Left lobe of liver (tissue), 2 donors: ENCODE measurements at regions not wholly inside any gene's neighbourhood (a gene's known extent, or its start where the extent isn't known, plus 50 kb on each side); places are given as distances from the start of the nearest gene placed in this dataset.

ENCODE experiments used
- ATAC-seq: fragments of 200-7000 bp; cut with Tn5 transposase; one replicate; pipeline ENCODE4 v1.9.1; 2020; ENCODE audit warnings: mild to moderate bottlenecking, moderate library complexity
- DNase-seq: peaks from one replicate; pipeline ENCODE4 v3.0.0-alpha.2; 2020; ENCODE audit warnings: low spot score
- donor health status: DM: no; HTN: no; CAD: no; lungs with moderate emphysema.
- donor health status: DM: no; HTN: yes; CAD: no.

DNA sequence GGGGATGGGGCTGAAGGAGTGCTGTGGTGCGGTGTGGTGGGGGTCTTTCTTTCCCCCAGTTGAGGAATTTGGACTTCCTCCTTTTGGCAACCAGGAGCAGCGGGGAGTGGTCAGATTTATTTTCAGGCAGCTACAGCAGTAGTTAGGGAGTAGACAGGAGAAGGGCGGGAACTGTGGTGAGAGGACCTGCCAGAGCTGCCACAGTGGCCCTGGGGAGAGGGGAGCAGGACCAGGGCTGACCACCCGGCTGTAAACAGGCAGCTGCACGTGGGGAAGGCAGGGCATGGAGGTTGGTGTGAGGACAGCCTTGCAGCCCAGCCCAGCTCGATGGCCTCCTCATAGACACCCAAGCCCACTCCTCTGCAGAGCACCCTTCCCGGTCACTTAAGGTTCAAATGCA, 197.2 kb downstream of the GLI2 start:
- ATAC-seq (no peak), DNase-seq (no peak)

DNA sequence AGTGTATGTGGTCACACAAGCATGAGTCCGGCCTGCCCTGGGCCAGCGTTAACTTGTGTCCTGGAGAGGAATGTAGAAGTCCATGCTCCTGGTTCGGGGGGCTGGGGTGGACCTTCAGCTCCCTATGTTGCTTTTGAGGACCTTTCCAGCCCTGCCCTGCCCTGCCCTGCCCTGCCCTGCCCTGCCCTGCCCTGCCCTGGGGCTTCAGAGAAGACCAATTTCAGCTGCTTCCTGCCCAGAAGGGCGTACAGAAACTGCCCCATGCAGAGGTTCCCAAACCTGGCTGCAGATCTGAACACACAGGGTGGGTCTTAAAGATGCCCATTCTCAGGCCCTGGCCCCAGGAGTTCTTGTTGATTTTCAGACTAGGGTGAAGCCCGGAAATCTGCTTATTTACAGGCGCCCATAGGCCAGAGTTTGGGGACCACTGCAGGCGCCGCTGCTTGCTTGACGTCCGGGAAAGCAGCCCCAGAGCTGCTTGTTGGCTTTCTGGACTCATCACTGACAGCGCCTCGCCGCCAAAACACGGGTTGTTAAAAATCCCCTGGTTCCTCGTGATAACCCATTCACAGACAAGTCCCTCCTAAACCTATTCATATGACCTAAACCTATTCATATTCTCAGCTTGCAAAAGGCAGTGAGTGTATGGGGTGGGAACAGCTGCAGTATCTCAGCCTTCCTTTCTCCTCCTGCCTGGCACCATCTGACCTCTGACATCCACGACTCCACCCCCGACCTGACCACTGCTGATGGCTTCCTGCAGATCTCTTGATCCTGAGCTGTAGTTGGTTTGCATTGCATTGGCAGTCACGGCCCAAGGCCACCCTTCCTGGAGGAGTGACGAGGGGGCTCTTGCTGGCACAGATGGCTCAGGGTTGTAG, 198.3 kb downstream of the GLI2 start:
- DNase-seq (no peak), ATAC-seq (no peak)

DNA sequence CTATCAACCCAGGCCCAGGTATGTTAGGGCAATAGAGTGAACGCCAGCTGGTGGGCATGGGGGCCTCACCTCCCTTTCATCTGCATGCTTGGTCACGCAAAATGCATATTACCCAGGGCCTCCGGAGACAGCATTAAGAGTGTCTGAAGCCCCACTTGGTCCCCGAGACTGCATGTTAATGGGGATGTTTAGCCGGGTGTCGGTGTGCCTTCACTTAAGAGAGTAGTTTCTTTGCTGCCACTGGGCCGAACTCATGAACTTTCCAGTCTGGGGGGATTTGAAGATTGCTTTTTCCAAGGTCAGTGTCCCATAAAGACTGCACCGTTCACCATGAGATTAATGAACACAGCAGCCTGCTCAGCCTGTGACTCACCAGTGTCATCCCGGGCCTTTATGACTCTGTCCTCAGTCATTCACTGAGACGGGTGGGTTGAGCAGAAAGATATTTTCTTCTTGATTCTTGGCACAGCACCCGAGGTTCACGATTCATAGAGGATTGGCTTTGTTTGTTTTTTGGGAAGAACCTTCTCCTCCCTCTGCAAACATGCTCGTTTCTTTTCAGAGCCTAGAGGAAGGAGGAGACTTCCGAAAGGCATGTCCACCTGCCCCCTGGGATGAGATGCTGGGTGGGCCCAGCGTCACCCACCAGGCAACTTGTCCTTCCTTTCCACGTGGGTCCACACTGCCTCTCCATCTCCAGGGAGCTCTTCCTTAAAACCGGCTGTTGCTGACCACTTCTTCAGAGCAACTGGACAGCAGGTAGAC, 199.1 kb downstream of the GLI2 start:
- ATAC-seq (peak; percentile 15), DNase-seq (no peak)

DNA sequence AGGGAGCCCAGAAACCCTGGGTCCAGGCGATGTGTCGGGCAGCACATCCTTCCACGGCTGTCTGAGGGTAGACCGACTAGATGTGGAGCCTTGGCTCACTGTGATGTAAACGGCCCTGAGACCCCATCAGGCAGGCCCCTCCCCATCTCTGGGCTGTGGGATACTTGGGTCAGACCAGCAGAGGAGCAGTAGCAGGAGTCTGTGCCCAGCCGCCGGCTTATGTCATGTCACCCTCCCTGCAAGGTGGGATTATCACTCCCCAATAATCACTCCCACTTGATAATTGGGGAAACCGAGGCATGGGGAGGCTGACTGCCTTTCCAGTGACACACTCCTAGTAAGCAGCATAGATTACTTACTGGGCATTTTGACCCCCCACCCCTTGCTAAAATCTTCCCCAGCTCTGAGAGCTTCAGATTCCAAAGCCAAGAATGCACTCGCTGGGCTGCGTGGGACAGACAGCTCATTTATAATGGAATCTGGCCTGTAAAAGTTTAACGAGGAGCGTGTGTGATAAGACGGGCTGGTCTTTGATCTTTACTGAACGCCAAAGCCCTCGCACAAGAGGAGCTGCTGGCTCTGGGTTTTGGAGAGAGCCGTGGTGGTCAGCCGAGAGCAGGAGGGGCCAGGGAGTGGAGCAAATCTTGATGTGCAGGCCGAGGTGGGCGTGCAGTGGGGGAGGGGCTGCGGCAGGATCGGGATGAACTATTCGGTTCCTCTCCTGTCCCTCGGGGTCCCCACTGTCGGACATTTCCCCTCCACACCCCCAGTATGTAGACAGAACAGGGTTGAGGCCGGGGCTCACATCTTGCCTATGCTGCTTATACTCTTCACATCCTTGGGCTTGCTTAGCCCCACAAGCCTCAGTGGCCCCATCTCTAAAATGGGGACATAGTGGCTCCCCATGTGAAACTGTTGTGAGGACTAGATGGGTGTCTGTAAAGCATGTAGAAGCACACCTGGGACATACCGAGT, 200.0 kb downstream of the GLI2 start:
- DNase-seq: no peak
- ATAC-seq: peak; percentile 30

DNA sequence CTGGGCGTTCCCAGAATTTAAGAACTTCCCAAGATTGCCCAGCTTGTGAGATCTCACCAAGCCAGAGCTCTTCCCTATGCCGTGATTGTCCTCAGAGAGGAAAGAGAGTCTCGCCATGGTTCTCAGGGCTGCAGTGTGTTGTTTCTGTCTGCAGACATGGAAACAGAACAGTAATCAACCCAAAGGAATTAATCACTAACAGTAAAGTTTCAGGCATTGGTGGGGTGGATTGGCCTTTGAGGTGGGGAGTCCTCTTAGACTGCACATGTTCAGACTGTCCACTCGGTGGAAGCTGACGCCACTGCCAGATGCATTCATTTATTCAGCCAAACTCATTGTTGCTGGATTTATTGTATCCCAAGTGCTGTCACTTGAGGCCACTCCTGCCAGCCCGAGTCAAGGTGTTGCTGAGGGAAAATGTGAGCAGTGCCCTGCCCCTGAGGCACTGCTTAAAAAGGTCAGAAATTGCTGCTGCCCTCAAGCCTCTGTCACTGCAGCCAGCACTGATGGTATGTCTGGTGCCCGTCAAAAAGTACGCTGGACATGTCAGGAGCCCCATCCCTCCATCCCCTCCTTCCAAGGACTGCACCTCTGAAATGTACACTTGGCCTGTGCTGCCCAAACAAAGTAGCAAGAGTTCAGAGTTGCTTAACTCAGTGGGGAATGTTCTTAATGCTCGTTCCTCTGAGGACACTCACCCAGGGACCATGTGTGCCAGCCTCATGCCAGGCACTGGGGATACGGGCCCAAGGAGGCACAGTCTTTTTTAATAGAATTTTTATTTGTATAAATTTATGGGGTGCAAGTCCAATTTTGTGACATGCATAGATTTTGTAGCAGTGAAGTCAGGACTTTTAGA, 201.0 kb downstream of the GLI2 start:
- ATAC-seq (no peak), DNase-seq (no peak)

DNA sequence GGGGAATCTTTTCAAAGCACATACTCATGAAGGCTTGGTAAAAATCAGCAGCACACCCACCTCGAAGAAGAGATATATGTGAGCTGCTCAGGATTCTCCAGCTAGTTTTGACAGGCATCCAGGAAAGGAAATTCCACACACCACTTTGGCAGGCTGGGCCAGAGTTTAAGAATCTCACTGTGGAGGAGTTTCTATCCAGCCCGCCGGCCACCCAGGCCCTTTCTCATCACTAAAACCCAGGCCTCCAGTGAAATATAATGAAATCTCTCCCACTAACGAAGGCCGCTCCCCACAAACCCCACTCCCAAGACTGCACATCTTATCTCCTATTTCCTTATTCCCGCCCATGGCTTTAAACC, 202.0 kb downstream of the GLI2 start:
- DNase-seq (no peak), ATAC-seq (no peak)

DNA sequence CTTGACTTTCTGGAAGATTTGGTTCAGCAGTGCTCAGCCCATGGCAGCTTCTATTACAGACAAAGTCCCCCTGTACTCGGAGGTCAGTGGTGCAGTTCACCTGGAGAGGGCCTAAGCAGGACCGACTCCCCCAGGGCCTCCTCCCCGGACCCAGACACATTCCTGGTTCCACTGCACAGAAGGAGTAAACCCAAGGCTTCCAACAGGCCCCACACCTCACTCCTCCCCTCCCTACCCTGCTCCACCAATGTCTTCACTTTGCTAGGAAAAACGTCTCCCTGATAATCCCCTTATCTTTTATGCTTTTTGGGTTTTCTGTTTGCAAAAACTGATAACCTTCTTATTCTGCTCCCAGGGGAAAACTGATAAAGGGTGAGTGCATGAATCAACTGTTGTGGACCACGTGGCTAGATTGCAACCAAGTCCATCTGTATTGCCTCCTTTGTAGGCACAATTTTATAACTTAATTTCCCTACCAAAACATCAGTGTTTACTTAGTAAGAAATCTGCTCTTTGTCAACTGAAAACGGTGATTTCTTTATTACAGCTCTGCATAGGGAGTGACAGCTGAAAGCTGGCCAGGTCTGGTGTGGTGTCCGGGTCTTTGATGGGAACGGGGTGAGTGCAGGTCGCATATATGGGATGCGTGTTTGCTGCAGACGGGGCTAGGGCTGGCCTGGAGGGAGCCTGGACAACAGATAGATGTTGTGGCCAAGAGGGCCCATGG, 202.5 kb downstream of the GLI2 start:
- no peak for DNase-seq
- ATAC-seq: peak; percentile 33

DNA sequence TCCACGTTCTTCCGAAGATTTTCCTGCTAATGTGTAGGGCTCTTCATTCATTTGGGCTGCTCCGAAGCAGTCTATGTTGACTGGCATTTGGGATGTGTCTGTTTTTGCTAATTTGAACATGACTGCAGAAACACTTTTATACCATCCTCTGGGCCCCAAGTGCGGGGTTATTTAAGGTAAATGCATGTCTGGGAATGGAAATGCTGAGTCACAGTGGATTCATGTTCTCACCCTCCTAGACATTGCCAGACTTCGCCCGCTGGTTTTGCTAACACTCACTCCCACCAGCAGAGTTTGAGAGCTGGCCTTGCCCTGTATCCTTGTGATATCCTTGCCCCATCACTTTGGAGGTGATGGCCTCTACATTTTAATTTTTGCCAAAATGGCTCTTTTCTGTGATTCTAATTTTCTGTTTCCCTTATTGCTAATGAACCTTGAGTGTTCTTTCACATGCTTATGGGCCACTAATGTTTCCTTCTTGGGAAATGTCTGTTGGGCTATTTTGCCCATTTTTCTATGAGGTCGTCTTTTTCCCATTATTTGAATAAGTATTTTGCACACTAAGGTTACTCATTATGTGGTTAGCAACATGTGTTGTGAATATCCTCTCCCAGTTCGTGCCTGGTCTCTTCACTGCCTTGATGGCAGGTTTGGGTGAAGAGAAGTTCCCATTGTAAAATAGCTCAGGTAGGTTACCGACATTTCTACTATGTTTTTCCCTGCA, 204.1 kb downstream of the GLI2 start:
- no peak for DNase-seq

DNA sequence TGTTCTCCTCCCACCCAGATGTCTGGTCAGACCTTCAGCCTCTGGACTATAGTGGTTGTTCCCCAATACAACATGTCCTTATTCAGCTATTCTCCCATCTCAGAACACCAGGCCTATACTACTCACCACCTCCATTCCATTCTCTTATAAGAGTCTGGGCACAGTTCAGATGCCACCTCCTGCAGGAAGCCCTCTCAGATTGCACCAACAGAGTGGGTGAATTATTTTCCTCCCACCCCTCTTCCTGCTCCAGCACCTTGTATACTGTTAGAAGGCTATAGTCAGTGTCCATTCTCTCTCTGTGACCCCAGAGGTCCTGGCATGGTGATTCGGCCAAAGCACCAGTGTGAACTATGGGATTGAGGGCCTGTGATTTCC, 204.6 kb downstream of the GLI2 start:
- ATAC-seq: no peak

More for the DNA sequence above, 204.1 kb downstream of the GLI2 start:
- no peak for ATAC-seq

DNA sequence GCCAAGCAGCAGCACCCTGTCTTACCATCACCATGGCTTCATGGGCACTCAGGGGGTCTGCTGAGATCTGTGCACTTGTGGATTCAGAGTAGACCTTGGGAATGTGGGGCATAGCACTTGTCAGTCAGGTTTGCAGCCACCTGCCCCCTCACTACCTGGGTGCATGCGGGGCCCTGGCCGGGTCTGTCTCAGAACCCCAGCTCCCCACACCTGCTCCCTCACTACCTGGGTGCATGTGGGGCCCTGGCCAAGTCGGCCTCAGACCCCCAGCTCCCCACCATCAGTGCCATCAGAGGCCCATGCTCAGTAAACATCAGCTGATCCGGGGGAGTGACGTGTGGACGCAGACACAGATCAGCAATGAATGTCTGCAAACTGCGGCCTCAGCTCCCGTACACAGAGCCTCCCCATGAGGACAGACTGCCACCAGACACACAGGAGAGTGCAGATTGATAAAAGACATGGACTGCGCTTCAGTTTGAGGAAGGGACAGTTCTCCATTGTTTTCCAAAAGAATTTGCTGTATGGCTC, 205.1 kb downstream of the GLI2 start:
- DNase-seq: no peak

More for the DNA sequence above, 204.6 kb downstream of the GLI2 start:
- no peak for DNase-seq

DNA sequence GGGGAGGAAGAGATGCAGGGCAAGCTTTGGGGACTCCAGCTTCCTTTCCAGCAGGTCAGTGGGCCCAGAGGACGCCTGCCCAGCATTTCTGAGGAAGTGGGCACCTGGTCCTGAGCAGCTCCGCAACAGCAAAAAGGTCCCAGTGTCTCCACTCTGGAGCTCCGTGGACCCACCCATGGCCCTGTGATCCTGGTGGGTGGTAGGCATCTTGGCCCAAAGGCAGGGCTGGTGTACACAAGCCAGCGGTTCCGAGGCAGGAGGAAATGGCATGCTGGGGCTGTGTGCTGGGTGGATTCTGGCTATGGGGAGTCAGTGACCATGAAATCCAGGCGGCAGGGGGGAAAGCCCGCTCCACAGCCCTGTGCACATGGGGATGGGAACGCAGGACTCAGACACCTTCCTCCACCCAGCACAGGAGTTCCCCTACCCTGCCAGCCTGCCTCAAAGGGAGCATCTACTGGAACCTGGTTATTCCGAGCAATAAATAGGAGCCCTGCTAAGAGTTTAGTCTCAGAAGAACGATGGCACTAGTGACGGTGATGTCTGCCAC, 206.0 kb downstream of the GLI2 start:
- ATAC-seq (no peak), DNase-seq (no peak)

More for the DNA sequence above, 205.1 kb downstream of the GLI2 start:
- no peak for ATAC-seq

DNA sequence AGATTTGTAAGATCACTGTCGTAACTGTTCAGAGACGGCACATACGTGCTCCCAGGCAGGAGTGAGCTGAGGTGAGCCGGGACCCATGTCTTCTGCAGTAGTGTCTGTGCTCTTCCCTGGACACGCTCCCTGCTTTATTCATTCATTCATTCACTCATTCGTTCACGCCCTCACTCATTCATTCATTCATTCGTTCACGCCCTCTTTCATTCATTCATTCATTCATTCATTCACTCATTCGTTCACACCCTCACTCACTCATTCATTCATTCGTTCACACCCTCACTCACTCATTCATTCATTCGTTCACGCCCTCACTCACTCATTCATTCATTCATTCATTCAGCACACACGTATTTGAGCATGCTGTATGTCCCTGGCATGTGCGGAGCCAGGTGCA, 207.0 kb downstream of the GLI2 start:
- ATAC-seq (no peak), DNase-seq (no peak)

DNA sequence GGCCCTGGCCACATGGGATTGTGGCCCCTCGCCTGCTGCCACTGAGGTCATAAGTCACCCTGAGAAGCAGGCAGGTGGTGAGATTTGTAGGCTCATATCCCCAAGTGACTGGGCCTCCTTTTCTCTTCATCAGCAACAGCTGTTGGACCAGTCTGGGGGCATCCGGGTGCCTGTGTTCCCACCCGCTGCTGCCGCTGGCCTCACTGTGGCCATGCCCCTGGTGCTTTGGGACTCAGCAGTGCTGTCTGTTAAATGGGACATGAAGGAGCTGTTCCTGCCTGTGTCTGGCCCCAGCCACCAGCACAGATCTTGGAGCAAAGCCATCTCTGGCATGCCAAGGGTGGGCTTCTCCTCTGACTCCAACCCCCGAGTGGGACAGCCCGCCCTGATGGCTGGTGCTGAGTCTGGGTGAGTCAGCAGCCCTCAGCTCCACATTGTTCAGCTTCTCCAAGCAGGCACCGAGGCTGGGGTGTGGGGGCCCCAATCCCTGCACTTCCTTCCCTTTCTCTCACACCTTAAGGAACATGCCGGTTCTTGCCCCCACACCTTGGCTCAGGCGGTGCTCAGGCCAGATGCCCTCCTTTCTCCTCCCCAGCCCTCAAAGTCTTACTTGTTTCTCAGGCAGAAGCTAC, 207.9 kb downstream of the GLI2 start:
- DNase-seq (no peak), ATAC-seq (no peak)

DNA sequence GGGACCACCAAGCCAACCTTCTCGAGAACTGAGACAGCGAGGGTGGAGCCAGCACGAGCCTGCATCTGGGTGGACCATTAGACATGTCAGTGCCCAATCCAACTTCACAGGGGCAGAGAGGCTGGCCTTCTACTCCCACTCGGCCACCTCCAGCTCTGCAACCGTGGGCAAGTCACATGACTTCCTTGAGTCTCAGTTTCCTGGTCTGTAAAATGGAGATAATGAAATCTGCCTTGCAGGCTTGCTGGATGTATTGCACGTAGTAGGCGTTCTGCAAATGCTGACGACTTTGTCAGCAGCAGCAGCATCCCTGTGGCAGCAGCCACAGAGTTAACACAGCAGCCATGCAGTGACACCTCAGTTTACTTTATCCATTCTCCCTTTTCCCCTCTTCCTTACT, 208.9 kb downstream of the GLI2 start:
- DNase-seq (no peak), ATAC-seq (no peak)

DNA sequence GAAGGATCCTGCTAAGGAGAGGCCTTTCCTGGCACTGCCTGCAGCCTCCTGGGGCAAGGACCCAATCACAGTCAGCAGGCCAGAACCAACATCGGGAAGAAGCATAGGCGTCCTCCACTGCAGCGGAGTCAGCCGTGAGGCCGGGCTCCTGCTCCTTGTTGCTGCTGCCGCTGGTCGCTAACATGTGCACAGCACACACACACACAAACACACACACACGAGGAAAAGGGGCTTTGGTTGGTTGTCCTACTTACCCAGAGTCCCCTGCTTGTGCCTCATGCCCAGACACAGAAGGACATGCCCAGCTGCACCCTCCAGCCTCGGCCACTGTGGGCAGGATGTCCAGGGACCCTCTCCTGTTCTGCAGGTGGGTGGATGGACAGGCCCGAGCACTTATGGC, 209.4 kb downstream of the GLI2 start:
- no peak for ATAC-seq
- DNase-seq: no peak

DNA sequence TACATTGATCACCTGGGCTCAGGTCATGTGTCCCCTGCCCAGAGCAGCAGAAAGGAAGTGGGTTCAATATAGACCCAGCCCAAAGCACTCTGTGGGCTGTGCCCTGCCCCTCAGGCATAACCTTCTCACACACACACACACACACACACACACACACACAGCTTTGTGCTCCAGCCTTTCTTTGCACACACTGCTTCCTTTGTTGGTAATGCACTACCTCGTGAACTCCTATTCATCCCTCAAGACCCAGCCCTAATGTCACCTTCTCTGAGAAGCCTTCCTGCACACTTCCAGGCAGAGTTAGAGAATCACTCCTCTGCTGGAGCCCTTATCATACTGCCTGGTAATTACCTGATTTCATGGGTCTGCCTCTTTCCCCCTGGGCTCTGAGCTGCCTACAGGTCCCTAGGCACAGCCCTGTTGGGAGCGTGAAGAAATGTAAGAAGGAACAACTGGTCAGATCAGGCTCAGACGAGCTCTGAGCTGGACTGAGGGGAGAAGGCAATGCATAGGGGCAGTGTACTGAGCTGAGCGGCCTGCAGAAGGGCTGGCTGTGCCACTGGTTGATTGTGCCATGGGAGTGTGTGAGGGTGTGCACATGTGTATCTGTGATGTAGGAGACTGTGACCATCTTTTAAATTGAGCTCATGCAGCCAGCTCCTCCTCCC, 210.3 kb downstream of the GLI2 start:
- no peak for DNase-seq
- no peak for ATAC-seq

DNA sequence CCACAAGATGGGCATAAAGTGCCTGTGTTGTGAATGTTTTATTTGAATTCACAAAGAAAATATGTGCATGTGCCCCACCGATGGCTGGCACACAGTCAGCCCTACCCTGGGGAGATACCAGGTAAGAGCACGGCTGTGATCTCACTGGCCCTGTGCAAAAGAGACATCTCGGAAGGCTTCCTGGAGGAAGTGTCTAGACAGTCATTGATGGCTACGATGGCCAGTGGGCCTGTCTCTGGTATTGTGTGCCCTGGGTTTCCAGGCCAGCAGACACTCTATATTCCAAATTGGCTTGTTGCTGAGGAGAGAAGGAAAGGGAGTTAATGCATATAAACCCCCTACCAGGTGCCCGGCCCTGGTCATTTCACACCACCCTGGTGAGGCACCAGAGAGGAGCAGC, 211.7 kb downstream of the GLI2 start:
- no peak for ATAC-seq
- no peak for DNase-seq
